Fibroblast of the aortic adventitia (primary cell): ENCODE measurements at regions not wholly inside any gene's neighbourhood (a gene's known extent, or its start where the extent isn't known, plus 50 kb on each side); places are given as distances from the start of the nearest gene placed in this dataset.
"Not testable (repeated sequence)": the region's sequence is repeated elsewhere in the genome, so short reads cannot be mapped to it uniquely, and the experiment has no call there.

Experiments used
- DNase-seq: peaks from one replicate; pipeline ENCODE4 v3.0.0-alpha.2; 2010; ENCODE audit warnings: low read depth
- H3K4me3 ChIP-seq: 2 replicates; pipeline ENCODE4 v1.5.1; 2011; ENCODE audit warnings: low read depth, mild to moderate bottlenecking, control low read depth, low read length, moderate library complexity
- TF ChIP-seq, protein P1 (sequence below): IDR thresholded peaks from 2 replicates; pipeline ENCODE4 v1.5.1; 2011; ENCODE audit warnings: mild to moderate bottlenecking, low read length, control low read depth, inconsistent platforms; ENCODE audit not compliant: insufficient read depth

- TF ChIP-seq, protein P1, sequence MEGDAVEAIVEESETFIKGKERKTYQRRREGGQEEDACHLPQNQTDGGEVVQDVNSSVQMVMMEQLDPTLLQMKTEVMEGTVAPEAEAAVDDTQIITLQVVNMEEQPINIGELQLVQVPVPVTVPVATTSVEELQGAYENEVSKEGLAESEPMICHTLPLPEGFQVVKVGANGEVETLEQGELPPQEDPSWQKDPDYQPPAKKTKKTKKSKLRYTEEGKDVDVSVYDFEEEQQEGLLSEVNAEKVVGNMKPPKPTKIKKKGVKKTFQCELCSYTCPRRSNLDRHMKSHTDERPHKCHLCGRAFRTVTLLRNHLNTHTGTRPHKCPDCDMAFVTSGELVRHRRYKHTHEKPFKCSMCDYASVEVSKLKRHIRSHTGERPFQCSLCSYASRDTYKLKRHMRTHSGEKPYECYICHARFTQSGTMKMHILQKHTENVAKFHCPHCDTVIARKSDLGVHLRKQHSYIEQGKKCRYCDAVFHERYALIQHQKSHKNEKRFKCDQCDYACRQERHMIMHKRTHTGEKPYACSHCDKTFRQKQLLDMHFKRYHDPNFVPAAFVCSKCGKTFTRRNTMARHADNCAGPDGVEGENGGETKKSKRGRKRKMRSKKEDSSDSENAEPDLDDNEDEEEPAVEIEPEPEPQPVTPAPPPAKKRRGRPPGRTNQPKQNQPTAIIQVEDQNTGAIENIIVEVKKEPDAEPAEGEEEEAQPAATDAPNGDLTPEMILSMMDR: no peak
- no peak overlapping the region for H3K4me3 ChIP-seq
- DNase-seq: no peak
These were observed 303.0 kb downstream of the DAD1 start for GRCh38 chr14:22285991-22286390.

DNA sequence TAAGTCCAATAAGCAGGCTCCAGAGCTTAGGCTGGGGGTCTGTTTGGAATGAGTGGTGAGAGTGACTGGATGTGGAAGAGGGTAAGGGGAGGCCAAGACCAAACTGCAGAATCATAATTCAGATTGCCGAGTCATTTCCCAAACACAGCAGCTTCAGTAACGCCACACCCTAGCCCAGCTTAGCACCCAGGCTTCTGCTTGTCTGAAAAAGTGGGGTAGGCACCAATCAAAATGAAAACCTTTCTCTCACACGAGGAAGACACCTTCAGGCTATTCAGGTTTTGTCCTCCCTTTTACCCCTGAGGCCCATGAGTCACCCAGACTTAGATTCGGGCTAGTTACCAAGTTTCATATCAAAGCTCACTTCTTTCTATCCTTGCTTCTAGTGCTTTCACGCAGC is 306.1 kb downstream of the DAD1 start:
- no peak overlapping the region for H3K4me3 ChIP-seq
- TF ChIP-seq, protein P1: no peak
- DNase-seq: no peak

- H3K4me3 ChIP-seq: no peak overlapping the region
- DNase-seq: no peak
- TF ChIP-seq, protein P1: no peak
These were observed 306.6 kb downstream of the DAD1 start for GRCh38 chr14:22282417-22282816.

DNA sequence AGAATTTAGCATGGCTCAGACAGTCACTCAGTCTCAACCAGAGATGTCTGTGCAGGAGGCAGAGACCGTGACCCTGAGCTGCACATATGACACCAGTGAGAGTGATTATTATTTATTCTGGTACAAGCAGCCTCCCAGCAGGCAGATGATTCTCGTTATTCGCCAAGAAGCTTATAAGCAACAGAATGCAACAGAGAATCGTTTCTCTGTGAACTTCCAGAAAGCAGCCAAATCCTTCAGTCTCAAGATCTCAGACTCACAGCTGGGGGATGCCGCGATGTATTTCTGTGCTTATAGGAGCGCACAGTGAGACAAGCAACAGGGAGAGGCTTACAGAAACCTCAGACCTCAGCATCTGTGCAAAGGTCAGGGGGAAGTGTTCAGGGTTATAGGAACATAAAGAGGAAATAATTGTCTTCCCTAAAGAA is 307.6 kb downstream of the DAD1 start:
- DNase-seq, H3K4me3 ChIP-seq: not testable (repeated sequence)

DNA sequence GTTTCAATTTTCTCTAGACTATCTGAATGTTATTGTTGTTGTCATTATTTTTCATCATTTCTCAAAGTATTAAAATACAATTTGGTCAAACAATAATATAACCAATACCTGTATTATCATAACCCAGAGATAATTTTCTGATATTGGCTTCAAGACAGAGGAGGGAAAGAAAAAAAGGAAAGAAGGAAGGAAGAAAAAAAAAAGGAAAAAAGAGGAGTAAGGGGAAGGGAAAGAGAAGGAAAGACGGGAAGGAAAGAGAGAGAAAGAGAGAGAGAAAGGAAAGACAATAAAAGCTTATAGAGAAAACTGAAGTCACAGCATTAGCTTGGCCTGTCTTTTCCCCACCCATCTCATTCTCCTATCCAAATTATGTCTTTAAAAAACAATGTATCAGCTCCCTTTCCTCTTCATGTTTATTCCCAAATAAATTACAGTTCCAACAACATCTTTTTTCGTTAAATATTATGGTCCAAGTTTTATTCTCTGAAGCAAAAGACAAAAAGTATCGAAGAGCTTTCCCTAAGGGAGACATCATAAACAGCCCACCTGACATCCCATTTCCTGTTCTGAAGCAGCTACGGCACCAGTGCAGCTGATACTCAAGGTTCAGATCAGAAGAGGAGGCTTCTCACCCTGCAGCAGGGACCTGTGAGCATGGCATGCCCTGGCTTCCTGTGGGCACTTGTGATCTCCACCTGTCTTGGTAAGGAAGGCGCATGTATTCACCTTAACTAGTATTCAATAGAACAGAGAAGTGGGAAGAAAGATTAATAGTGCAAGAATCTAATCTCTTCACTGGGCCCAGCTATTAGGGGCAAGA is 308.3 kb downstream of the DAD1 start:
- no peak for DNase-seq
- TF ChIP-seq, protein P1: no peak
- no peak overlapping the region for H3K4me3 ChIP-seq

GRCh38 chr14:22276913-22277816 is 311.9 kb downstream of the DAD1 start:
- DNase-seq: peak; percentile 39
- H3K4me3 ChIP-seq: no peak overlapping the region
- TF ChIP-seq, protein P1: peak; percentile 64
